ENCODE measurements at regions not wholly inside any gene's neighbourhood (a gene's known extent, or its start where the extent isn't known, plus 50 kb on each side); places are given as distances from the start of the nearest gene placed in this dataset.
"Not testable (repeated sequence)": the region's sequence is repeated elsewhere in the genome, so short reads cannot be mapped to it uniquely, and the experiment has no call there.

DNA sequence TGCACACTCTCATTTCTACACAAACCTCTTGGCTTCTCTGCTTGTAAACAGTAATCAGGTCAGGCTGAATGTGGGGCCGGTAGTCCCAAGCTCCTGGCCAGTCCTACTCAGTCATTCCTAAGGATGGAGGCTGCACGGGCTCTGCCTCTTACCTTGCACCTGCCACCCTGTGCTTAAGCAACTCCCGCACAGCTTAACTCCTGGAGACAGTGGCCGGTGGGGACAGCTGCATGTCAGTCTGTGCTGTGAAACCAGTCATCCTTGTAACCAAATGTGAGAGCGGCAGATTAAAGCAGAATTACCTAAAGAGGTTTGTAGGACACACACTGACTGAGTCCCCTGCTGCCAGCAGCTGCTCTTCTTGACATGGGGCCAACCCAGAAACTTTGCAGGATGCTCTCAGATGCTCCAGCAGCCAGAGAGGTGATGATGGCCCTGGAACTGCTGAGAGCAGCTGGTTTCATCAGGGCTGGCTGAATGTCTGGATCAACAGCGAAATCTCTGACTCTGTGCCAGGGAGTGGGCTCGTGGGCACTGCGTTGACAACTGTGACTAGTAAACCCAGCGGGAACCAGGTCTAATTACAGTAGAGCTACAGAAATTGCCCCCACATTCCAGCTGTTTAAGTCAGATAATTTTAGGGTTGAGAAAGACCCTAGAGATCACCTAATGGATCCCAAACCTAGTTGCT is 123.7 kb downstream of the ANAPC4 start:
- whole genome bisulfite sequencing (ENCODE audit: insufficient coverage) = 28% methylated on average over 8 of the region's 9 CpGs
- Histone ChIP-seq H3K9me3 (ENCODE audit: control insufficient read depth, insufficient read depth, low read length) (no peaks in the 10 kb centered on the region), H3K4me3 (ENCODE audit: low read depth, low read length) (no peak overlapping the region), H3K27me3 (ENCODE audit: control insufficient read depth, insufficient read depth, low read length) (no peaks in the 10 kb centered on the region), H3K4me1 (ENCODE audit: control insufficient read depth, insufficient read depth, low read length) (peaks cover 7% of the 10 kb centered on the region), H3K36me3 (ENCODE audit: control insufficient read depth, insufficient read depth, low read length) (no peaks in the 10 kb centered on the region), H3K27ac (ENCODE audit: low read depth, low read length) (no peak overlapping the region)
- peak in 4 of 6 donors; percentile 20 to 95 (median 58) for DNase-seq (ENCODE audit: low read depth in 4 of 6, low spot score in 6 of 6)

- no peaks in the 10 kb centered on the region for H3K9me3 ChIP-seq (ENCODE audit: control insufficient read depth, insufficient read depth, low read length)
- no peak overlapping the region for H3K27ac ChIP-seq (ENCODE audit: low read depth, low read length)
- no peaks in the 10 kb centered on the region for H3K36me3 ChIP-seq (ENCODE audit: control insufficient read depth, insufficient read depth, low read length)
- H3K27me3 ChIP-seq (ENCODE audit: control insufficient read depth, insufficient read depth, low read length) = no peaks in the 10 kb centered on the region
- peak in 1 of 6 donors; percentile 53 for DNase-seq (ENCODE audit: low read depth in 4 of 6, low spot score in 6 of 6)
- 100% methylated on average over 1 of the region's 4 CpGs for WGBS (ENCODE audit: insufficient coverage)
- peaks cover 7% of the 10 kb centered on the region for H3K4me1 ChIP-seq (ENCODE audit: control insufficient read depth, insufficient read depth, low read length)
- H3K4me3 ChIP-seq (ENCODE audit: low read depth, low read length) = no peak overlapping the region
These were observed 125.1 kb downstream of the ANAPC4 start for GRCh38 chr4:25502115-25502514.

GRCh38 chr4:25503779-25504178 is 126.7 kb downstream of the ANAPC4 start:
- WGBS (ENCODE audit: insufficient coverage) = 100% methylated on average over 1 of the region's 2 CpGs
- DNase-seq (ENCODE audit: low read depth in 4 of 6, low spot score in 6 of 6) = no peak
- Histone ChIP-seq H3K4me3 (ENCODE audit: low read depth, low read length) (no peak overlapping the region), H3K9me3 (ENCODE audit: control insufficient read depth, insufficient read depth, low read length) (no peaks in the 10 kb centered on the region), H3K4me1 (ENCODE audit: control insufficient read depth, insufficient read depth, low read length) (peaks cover 7% of the 10 kb centered on the region), H3K27me3 (ENCODE audit: control insufficient read depth, insufficient read depth, low read length) (no peaks in the 10 kb centered on the region), H3K27ac (ENCODE audit: low read depth, low read length) (no peak overlapping the region), H3K36me3 (ENCODE audit: control insufficient read depth, insufficient read depth, low read length) (no peaks in the 10 kb centered on the region)

- Histone ChIP-seq H3K27ac (ENCODE audit: low read depth, low read length) (no peak overlapping the region), H3K4me3 (ENCODE audit: low read depth, low read length) (no peak overlapping the region), H3K4me1 (ENCODE audit: control insufficient read depth, insufficient read depth, low read length) (peaks cover 7% of the 10 kb centered on the region), H3K36me3 (ENCODE audit: control insufficient read depth, insufficient read depth, low read length) (no peaks in the 10 kb centered on the region), H3K27me3 (ENCODE audit: control insufficient read depth, insufficient read depth, low read length) (no peaks in the 10 kb centered on the region), H3K9me3 (ENCODE audit: control insufficient read depth, insufficient read depth, low read length) (no peaks in the 10 kb centered on the region)
- WGBS (ENCODE audit: insufficient coverage) = 97% methylated on average over 74 of the region's 74 CpGs
- no peak for DNase-seq (ENCODE audit: low read depth in 4 of 6, low spot score in 6 of 6)
These were observed 128.0 kb downstream of the ANAPC4 start for GRCh38 chr4:25504932-25505636.

DNA sequence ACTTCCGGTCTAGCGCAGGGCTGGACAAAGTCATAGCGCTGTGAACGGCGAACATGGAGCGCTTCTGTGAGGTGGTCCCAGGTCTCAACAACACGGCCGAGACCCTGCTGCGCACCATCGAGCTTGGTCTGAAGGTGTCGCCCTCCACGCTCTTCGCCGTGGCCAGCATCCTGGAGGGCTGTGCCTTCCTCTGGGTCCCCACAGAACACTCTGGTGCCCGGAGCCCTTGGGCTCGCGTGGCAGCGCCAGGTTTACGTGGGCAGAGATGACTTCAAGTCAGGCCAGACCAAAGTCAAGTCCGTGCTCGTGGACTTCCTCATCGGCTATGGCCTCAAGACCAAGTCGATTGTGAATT is 128.6 kb downstream of the ANAPC4 start:
- DNase-seq (ENCODE audit: low read depth in 4 of 6, low spot score in 6 of 6) = no peak
- Histone ChIP-seq H3K27me3 (ENCODE audit: control insufficient read depth, insufficient read depth, low read length) (no peaks in the 10 kb centered on the region), H3K4me3 (ENCODE audit: low read depth, low read length) (no peak overlapping the region), H3K4me1 (ENCODE audit: control insufficient read depth, insufficient read depth, low read length) (peaks cover 5% of the 10 kb centered on the region), H3K27ac (ENCODE audit: low read depth, low read length) (no peak overlapping the region), H3K9me3 (ENCODE audit: control insufficient read depth, insufficient read depth, low read length) (no peaks in the 10 kb centered on the region), H3K36me3 (ENCODE audit: control insufficient read depth, insufficient read depth, low read length) (no peaks in the 10 kb centered on the region)
- 96% methylated on average over 23 of the region's 23 CpGs for WGBS (ENCODE audit: insufficient coverage)

DNA sequence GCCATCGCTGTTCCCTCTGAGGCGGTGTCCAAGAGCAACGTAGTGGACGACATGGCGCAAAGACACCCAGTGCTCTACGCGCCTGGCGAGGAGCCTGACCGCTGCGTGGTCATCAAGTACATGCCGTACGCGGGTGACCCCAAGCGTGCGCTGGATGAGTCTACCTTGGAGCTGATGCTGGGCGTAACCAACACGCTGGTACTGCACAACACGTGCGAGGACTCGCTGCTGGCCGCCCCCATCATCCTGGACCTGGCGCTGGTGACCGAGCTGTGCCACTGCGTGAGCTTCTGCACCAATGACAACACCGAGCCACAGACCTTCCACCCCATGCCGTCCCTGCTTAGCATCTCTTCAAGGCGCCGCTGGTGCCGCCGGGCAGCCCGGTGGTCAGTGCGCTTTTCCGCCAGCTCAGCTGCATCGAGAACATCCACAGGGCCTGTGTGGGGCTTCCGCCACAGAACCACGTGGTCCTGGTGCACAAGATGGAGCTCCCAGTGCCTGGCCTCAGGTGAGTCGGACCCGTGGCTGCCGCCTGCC is 129.0 kb downstream of the ANAPC4 start:
- Histone ChIP-seq H3K36me3 (ENCODE audit: control insufficient read depth, insufficient read depth, low read length) (no peaks in the 10 kb centered on the region), H3K9me3 (ENCODE audit: control insufficient read depth, insufficient read depth, low read length) (no peaks in the 10 kb centered on the region), H3K4me3 (ENCODE audit: low read depth, low read length) (no peak overlapping the region), H3K27ac (ENCODE audit: low read depth, low read length) (no peak overlapping the region), H3K27me3 (ENCODE audit: control insufficient read depth, insufficient read depth, low read length) (no peaks in the 10 kb centered on the region), H3K4me1 (ENCODE audit: control insufficient read depth, insufficient read depth, low read length) (no peaks in the 10 kb centered on the region)
- DNase-seq (ENCODE audit: low read depth in 4 of 6, low spot score in 6 of 6) = no peak
- WGBS (ENCODE audit: insufficient coverage) = 97% methylated on average over 37 of the region's 39 CpGs

DNA sequence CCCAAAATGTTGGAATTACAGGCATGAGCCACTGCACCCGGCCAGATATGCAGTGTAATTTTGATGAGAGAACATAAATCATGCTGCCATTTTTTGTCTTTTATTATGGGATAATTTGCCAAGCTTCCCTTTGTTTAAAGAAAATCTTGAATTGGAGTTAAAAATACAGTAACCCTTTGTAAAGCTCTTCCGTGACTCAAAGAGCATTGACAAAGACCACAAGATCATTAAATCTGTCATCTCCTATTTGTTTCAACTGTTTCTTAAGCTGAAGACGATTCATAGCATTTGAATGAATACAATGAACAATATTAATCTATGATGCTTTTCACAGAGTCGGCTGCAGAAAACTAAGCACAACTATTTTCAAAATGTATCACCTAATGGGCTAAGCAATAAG is 132.6 kb downstream of the ANAPC4 start:
- no peaks in the 10 kb centered on the region for H3K36me3 ChIP-seq (ENCODE audit: control insufficient read depth, insufficient read depth, low read length)
- no CpG with 5 or more reads among the region's 4 CpGs for WGBS (ENCODE audit: insufficient coverage)
- H3K27me3 ChIP-seq (ENCODE audit: control insufficient read depth, insufficient read depth, low read length) = no peaks in the 10 kb centered on the region
- no peak overlapping the region for H3K27ac ChIP-seq (ENCODE audit: low read depth, low read length)
- no peaks in the 10 kb centered on the region for H3K4me1 ChIP-seq (ENCODE audit: control insufficient read depth, insufficient read depth, low read length)
- no peak for DNase-seq (ENCODE audit: low read depth in 4 of 6, low spot score in 6 of 6)
- H3K9me3 ChIP-seq (ENCODE audit: control insufficient read depth, insufficient read depth, low read length) = no peaks in the 10 kb centered on the region
- H3K4me3 ChIP-seq (ENCODE audit: low read depth, low read length) = no peak overlapping the region

DNA sequence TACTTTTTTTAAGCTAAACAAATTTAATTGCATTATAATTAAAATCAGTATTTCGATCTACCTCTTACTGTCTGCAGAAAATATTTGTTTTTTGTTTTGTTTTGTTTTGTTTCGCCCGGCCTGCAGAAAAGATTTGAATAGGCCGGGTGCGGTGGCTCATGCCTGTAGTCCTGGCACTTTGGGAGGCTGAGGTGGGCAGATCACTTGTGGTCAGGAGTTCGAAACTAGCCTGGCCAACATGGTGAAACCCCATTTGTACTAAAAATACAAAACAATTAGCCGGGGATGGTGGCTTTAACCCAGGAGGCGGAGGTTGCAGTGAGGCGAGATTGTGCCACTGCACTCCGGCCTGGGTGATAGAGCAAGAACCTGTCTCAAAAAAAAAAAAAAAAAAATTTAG is 134.8 kb downstream of the ANAPC4 start:
- DNase-seq (ENCODE audit: low read depth in 4 of 6, low spot score in 6 of 6); H3K9me3 ChIP-seq (ENCODE audit: control insufficient read depth, insufficient read depth, low read length): not testable (repeated sequence)
- 97% methylated on average over 8 of the region's 10 CpGs for WGBS (ENCODE audit: insufficient coverage)

GRCh38 chr4:25513814-25514213 is 136.8 kb downstream of the ANAPC4 start:
- DNase-seq (ENCODE audit: low read depth in 4 of 6, low spot score in 6 of 6) = no peak
- Histone ChIP-seq H3K36me3 (ENCODE audit: control insufficient read depth, insufficient read depth, low read length) (no peaks in the 10 kb centered on the region), H3K4me3 (ENCODE audit: low read depth, low read length) (no peak overlapping the region), H3K27me3 (ENCODE audit: control insufficient read depth, insufficient read depth, low read length) (no peaks in the 10 kb centered on the region), H3K27ac (ENCODE audit: low read depth, low read length) (no peak overlapping the region), H3K4me1 (ENCODE audit: control insufficient read depth, insufficient read depth, low read length) (no peaks in the 10 kb centered on the region), H3K9me3 (ENCODE audit: control insufficient read depth, insufficient read depth, low read length) (no peaks in the 10 kb centered on the region)
- WGBS (ENCODE audit: insufficient coverage) = 100% methylated on average over 1 of the region's 4 CpGs

More for the DNA sequence above, 134.8 kb downstream of the ANAPC4 start:
- H3K27me3 ChIP-seq (ENCODE audit: control insufficient read depth, insufficient read depth, low read length); H3K36me3 ChIP-seq (ENCODE audit: control insufficient read depth, insufficient read depth, low read length); H3K27ac ChIP-seq (ENCODE audit: low read depth, low read length); H3K4me1 ChIP-seq (ENCODE audit: control insufficient read depth, insufficient read depth, low read length); H3K4me3 ChIP-seq (ENCODE audit: low read depth, low read length): not testable (repeated sequence)

- no peaks in the 10 kb centered on the region for H3K9me3 ChIP-seq (ENCODE audit: control insufficient read depth, insufficient read depth, low read length)
- no peak overlapping the region for H3K4me3 ChIP-seq (ENCODE audit: low read depth, low read length)
- WGBS (ENCODE audit: insufficient coverage) = 60% methylated on average over 3 of the region's 4 CpGs
- no peaks in the 10 kb centered on the region for H3K27me3 ChIP-seq (ENCODE audit: control insufficient read depth, insufficient read depth, low read length)
- no peaks in the 10 kb centered on the region for H3K36me3 ChIP-seq (ENCODE audit: control insufficient read depth, insufficient read depth, low read length)
- no peak overlapping the region for H3K27ac ChIP-seq (ENCODE audit: low read depth, low read length)
- peak in 1 of 6 donors; percentile 19 for DNase-seq (ENCODE audit: low read depth in 4 of 6, low spot score in 6 of 6)
- H3K4me1 ChIP-seq (ENCODE audit: control insufficient read depth, insufficient read depth, low read length) = peaks cover 16% of the 10 kb centered on the region
These were observed 132.2 kb upstream of the SLC34A2 start for GRCh38 chr4:25523405-25523804.

Measured in spinal cord (tissue), 9 donors.